ENCODE measurements at regions not wholly inside any gene's neighbourhood (a gene's known extent, or its start where the extent isn't known, plus 50 kb on each side); places are given as distances from the start of the nearest gene placed in this dataset.

DNA sequence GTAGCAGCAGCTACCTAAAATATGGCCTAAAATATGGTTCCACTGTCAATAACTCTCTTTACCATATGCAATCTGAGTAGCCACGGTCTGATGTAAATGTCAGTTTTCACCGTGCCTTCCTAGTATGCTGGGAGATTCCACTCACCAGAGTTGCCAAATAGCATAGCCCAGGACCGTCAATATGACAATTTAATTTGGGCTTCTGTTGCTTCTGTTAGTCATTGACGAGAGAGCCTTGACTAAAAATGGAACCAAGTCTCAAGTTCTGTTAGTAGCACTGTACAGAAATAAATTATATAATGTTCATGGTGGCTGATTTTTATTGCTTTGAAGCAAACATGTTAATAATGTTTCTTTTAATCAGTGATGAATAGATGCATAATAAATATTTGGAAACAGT, 348.4 kb downstream of the BCAT1 start (continued):
- TF ChIP-seq LCOR (CRISPR knock-in tag; IDR thresholded peaks at IDR 0.05) (no peak), CEBPB (tag; IDR thresholded peaks at IDR 0.05) (no peak), SMARCE1 (IDR thresholded peaks at IDR 0.05) (no peak)

GRCh38 chr12:24599736-24600135, 349.2 kb downstream of the BCAT1 start:
- Histone ChIP-seq H3K9me3 (replicated peaks; ENCODE audit: control insufficient read depth, insufficient read depth, low read depth, low read length) (no peaks in the 10 kb centered on the region), H2AFZ (ENCODE audit: low read depth, low read length) (no peak overlapping the region), H4K20me1 (replicated peaks; ENCODE audit: control insufficient read depth, insufficient read depth, low read length) (no peaks in the 10 kb centered on the region), H3K9ac (ENCODE audit: insufficient read depth in 1 of 2, low read depth in 2 of 2, low read length in 2 of 2) (no peak overlapping the region), H3K4me1 (replicated peaks in 1 of 2; ENCODE audit: control insufficient read depth in 2 of 2, insufficient read depth in 2 of 2, low read length in 2 of 2) (no peaks in the 10 kb centered on the region), H3K79me2 (ENCODE audit: control insufficient read depth, insufficient read depth, low read length) (no peaks in the 10 kb centered on the region), H3K36me3 (ENCODE audit: control insufficient read depth, insufficient read depth, low read length) (no peaks in the 10 kb centered on the region), H3K27ac (ENCODE audit: extremely low read depth, low read depth, low read length) (no peak overlapping the region), H3K9me1 (ENCODE audit: control insufficient read depth, insufficient read depth, low read length) (no peaks in the 10 kb centered on the region), H3K4me2 (ENCODE audit: insufficient read depth, low read length) (no peak overlapping the region), H3K27me3 (ENCODE audit: control insufficient read depth in 2 of 2, insufficient read depth in 2 of 2, low read length in 2 of 2) (no peaks in the 10 kb centered on the region), H3K4me3 (no peak overlapping the region)
- ChIA-PET CTCF (ENCODE audit: low intra/inter-chr PET ratio) (no interaction called here), POLR2A (no interaction called here)
- ATAC-seq (no peak), DNase-seq (ENCODE audit: extremely low read depth in 1 of 4, low spot score in 3 of 4) (no peak), FAIRE-seq (no peak)
- in situ Hi-C loops (cut with MboI), result loop anchor here (10.0 kb wide), 1 partner anchor 175 kb away; no protein-coding TSS in a partner anchor
- WGBS (ENCODE audit: insufficient coverage, low coverage, missing lambda C conversion rate), result 0% methylated on average over 5 of the region's 5 CpGs
- intact Hi-C loops (cut with micrococcal nuclease), result loop anchor here (5.0 kb wide), 2 partner anchors 128 to 587 kb away; no protein-coding TSS in a partner anchor
- BruUV-seq (replicated peaks), result no TSS peak
- TF ChIP-seq RBM34 (IDR thresholded peaks at IDR 0.05; ENCODE audit: borderline replicate concordance, insufficient read depth, low read length), result no peak
- no peak for TF ChIP-seq MXI1 (IDR thresholded peaks at IDR 0.05; ENCODE audit: low read depth, low read length)
- no peak for TF ChIP-seq NFATC3 (IDR thresholded peaks at IDR 0.05)
- no peak for TF ChIP-seq SETDB1 (IDR thresholded peaks at IDR 0.05; ENCODE audit: low read length)
- TF ChIP-seq CBFA2T3 (IDR thresholded peaks at IDR 0.05), result no peak
- no peak for TF ChIP-seq ZNF511 (CRISPR knock-in tag; IDR thresholded peaks at IDR 0.05)
- no peak for TF ChIP-seq ELK1 (CRISPR knock-in tag; IDR thresholded peaks at IDR 0.05)
- TF ChIP-seq BHLHE40 (IDR thresholded peaks at IDR 0.05; ENCODE audit: low read length), result no peak
- no peak for TF ChIP-seq MYNN (IDR thresholded peaks at IDR 0.05)
- TF ChIP-seq MYNN (CRISPR knock-in tag; IDR thresholded peaks at IDR 0.05), result no peak
- TF ChIP-seq CTCFL (IDR thresholded peaks at IDR 0.05; ENCODE audit: borderline replicate concordance, insufficient read depth, low read depth, low read length, poor library complexity, severe bottlenecking), result no peak
- no peak for TF ChIP-seq CEBPB (tag; IDR thresholded peaks at IDR 0.05)
- no peak for TF ChIP-seq SLC30A9 (CRISPR knock-in tag; IDR thresholded peaks at IDR 0.05)
- no peak for TF ChIP-seq DMBX1 (CRISPR knock-in tag; IDR thresholded peaks at IDR 0.05; ENCODE audit: borderline replicate concordance)
- TF ChIP-seq, protein P1, sequence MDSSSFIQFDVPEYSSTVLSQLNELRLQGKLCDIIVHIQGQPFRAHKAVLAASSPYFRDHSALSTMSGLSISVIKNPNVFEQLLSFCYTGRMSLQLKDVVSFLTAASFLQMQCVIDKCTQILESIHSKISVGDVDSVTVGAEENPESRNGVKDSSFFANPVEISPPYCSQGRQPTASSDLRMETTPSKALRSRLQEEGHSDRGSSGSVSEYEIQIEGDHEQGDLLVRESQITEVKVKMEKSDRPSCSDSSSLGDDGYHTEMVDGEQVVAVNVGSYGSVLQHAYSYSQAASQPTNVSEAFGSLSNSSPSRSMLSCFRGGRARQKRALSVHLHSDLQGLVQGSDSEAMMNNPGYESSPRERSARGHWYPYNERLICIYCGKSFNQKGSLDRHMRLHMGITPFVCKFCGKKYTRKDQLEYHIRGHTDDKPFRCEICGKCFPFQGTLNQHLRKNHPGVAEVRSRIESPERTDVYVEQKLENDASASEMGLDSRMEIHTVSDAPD (CRISPR knock-in tag; IDR thresholded peaks at IDR 0.05), result no peak
- TF ChIP-seq ZNF217 (CRISPR knock-in tag; IDR thresholded peaks at IDR 0.05), result no peak
- no peak for TF ChIP-seq CREM (IDR thresholded peaks at IDR 0.05; ENCODE audit: low read depth)
- no peak for TF ChIP-seq SMARCA5 (IDR thresholded peaks at IDR 0.05)
- TF ChIP-seq ZNF184 (CRISPR knock-in tag; IDR thresholded peaks at IDR 0.05), result no peak
